ENCODE measurements at regions not wholly inside any gene's neighbourhood (a gene's known extent, or its start where the extent isn't known, plus 50 kb on each side); places are given as distances from the start of the nearest gene placed in this dataset.

- DNase-seq (ENCODE audit: low read depth) = no peak
- TF ChIP-seq CTCF (conservative IDR thresholded peaks at IDR 0.05; ENCODE audit: low read depth, low read length) = no peak
- no peak overlapping the region for H3K4me3 ChIP-seq (ENCODE audit: low read length)
Observed at GRCh38 chr11:10935015-10935559, 77.2 kb upstream of the ZBED5 start.

DNA sequence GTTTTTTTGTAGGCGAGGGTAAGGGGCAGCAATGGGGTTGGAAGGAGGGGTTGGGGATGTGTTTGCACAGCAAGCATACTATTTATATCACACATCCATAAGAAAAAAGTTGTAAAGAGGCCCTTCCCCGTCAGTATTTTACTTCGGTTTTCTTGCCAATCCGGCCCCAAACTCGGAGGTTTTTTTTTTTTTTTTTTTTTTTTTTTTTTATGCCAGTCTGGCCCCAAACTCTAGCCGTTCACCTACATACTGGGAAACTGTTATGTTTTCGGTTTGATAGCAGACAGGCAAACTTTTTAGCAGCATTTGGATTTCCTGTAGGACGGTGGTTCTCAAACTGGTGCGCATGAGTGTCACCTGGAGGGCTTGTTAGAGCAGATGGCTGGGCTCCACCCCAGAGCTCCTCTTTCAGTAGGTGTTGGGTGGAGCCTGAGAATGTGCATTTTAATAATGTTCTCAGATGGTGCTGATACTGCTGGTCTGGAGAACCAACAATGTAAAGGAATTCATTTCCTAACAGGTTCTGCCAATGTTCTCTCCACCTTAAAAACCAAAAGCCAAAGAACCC is 76.5 kb upstream of the ZBED5 start:
- peak overlapping the region; percentile 59 for H3K4me3 ChIP-seq (ENCODE audit: low read length)
- no peak for DNase-seq (ENCODE audit: low read depth)
- TF ChIP-seq CTCF (conservative IDR thresholded peaks at IDR 0.05; ENCODE audit: low read depth, low read length) = no peak

DNA sequence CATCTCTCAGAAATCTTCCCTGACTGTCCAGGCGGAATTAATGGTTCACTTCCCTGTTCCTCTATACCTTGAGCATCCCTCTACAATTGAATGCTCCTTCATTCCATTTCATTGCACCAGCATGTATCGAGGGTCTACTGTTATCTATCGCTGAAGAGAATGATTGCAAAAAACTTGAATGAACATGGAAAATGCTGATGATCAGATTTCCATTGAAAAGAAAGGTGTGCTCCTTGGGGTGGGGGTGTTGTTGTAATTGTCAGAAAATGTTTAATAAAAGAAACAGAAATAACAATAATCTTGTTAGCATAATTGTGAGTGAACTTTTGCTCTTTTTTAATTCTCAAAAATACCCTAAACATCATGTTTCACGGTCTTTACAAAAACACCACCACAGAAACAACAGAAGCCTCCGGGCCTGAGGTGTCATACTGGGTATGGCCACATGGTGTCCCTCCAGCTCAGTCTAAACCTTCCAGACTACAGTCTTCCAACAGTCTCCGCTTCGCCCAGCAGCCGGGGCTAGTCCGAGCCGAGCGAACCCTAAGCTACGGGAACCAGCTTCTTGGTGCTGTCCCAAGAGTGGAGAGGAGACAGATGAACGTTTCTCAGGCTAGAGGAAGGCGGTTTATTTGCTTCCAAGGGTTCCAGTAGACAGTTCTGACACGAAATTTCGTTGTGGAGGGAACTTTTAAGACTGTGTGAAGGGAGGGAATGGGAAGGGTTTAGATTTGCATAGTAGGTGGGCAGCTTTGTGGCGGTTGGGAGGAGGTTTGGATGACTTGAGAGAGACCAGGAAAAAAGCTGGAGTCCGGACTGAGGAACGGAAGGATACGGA is 75.8 kb upstream of the ZBED5 start:
- peak; percentile 94 for TF ChIP-seq CTCF (conservative IDR thresholded peaks at IDR 0.05; ENCODE audit: low read depth, low read length)
- peak overlapping the region; percentile 59 for H3K4me3 ChIP-seq (ENCODE audit: low read length)
- DNase-seq (ENCODE audit: low read depth) = peak; percentile 73

- no peak overlapping the region for H3K4me3 ChIP-seq (ENCODE audit: low read length)
- DNase-seq (ENCODE audit: low read depth) = no peak
- no peak for TF ChIP-seq CTCF (conservative IDR thresholded peaks at IDR 0.05; ENCODE audit: low read depth, low read length)
Observed at GRCh38 chr11:10932976-10933375, 75.1 kb upstream of the ZBED5 start.

GRCh38 chr11:10931761-10932670 is 74.2 kb upstream of the ZBED5 start:
- no peak for DNase-seq (ENCODE audit: low read depth)
- peak overlapping the region; percentile 64 for H3K4me3 ChIP-seq (ENCODE audit: low read length)
- TF ChIP-seq CTCF (conservative IDR thresholded peaks at IDR 0.05; ENCODE audit: low read depth, low read length) = no peak

GRCh38 chr11:10930972-10931760 is 73.3 kb upstream of the ZBED5 start:
- TF ChIP-seq CTCF (conservative IDR thresholded peaks at IDR 0.05; ENCODE audit: low read depth, low read length) = no peak
- peak overlapping the region; percentile 64 for H3K4me3 ChIP-seq (ENCODE audit: low read length)
- no peak for DNase-seq (ENCODE audit: low read depth)
